ENCODE measurements at regions not wholly inside any gene's neighbourhood (a gene's known extent, or its start where the extent isn't known, plus 50 kb on each side); places are given as distances from the start of the nearest gene placed in this dataset.

GRCh38 chr7:79524048-79524447, 70.6 kb upstream of the MAGI2 start:
- no peak for TF ChIP-seq CTCF (IDR thresholded peaks at IDR 0.05; ENCODE audit: low read depth, low read length)
- TF ChIP-seq POLR2A (IDR thresholded peaks at IDR 0.05; ENCODE audit: extremely low read depth, insufficient read length): no peak
- no peak for TF ChIP-seq MAX (IDR thresholded peaks at IDR 0.05; ENCODE audit: low read depth, low read length)
- TF ChIP-seq MYC (IDR thresholded peaks at IDR 0.05; ENCODE audit: low read depth, low read length): no peak

All from NB4 (cell line).